ENCODE measurements at regions not wholly inside any gene's neighbourhood (a gene's known extent, or its start where the extent isn't known, plus 50 kb on each side); places are given as distances from the start of the nearest gene placed in this dataset.

GRCh38 chr6:6780231-6780630 is 191.7 kb downstream of the LY86 start:
- TF ChIP-seq CTCF (conservative IDR thresholded peaks at IDR 0.05) = no peak
- no peak for TF ChIP-seq ZFX (IDR thresholded peaks at IDR 0.05)
